Stimulated activated naive CD8-positive, alpha-beta T cell treated with anti-CD3 and anti-CD28 coated beads, Interleukin-15, Interleukin-2, amounts not matched to agents 100 U/mL and 50 U/mL, for 24 hours (primary cell): ENCODE measurements at regions not wholly inside any gene's neighbourhood (a gene's known extent, or its start where the extent isn't known, plus 50 kb on each side); places are given as distances from the start of the nearest gene placed in this dataset.
A peak's percentile ranks its signal among the peaks of the same experiment; 100 is the strongest.

Experiments used
- ATAC-seq: fragments of 150-1000 bp; cut with Tn5 transposase; one replicate; pipeline ENCODE4 v1.10.0; 2021
- DNase-seq: peaks from one replicate; pipeline ENCODE4 v3.0.0; 2021

- DNase-seq (no peak), ATAC-seq (no peak)
These were observed 139.5 kb downstream of the PFKFB3 start for GRCh38 chr10:6342096-6342685.

- no peak for DNase-seq
- ATAC-seq, result no peak
These were observed 140.7 kb downstream of the PFKFB3 start for GRCh38 chr10:6343305-6344010.

- ATAC-seq (no peak), DNase-seq (no peak)
These were observed 142.7 kb downstream of the PFKFB3 start for GRCh38 chr10:6345404-6345803.

- no peak for DNase-seq
- no peak for ATAC-seq
These were observed 143.9 kb downstream of the PFKFB3 start for GRCh38 chr10:6346631-6347030.

- ATAC-seq, result peak; percentile 58
- DNase-seq, result peak; percentile 71
These were observed 144.7 kb downstream of the PFKFB3 start for GRCh38 chr10:6347391-6347951.

GRCh38 chr10:6348096-6348874 lies 145.6 kb downstream of the PFKFB3 start:
- DNase-seq (peak; percentile 84), ATAC-seq (peak; percentile 96)

- DNase-seq (no peak), ATAC-seq (no peak)
These were observed 147.3 kb downstream of the PFKFB3 start for GRCh38 chr10:6349846-6350535.

GRCh38 chr10:6350609-6351008 lies 147.9 kb downstream of the PFKFB3 start:
- DNase-seq, result no peak
- no peak for ATAC-seq

- no peak for ATAC-seq
- DNase-seq, result no peak
These were observed 148.8 kb downstream of the PFKFB3 start for GRCh38 chr10:6351495-6351894.

GRCh38 chr10:6353526-6353925 lies 150.8 kb downstream of the PFKFB3 start:
- ATAC-seq, result no peak

GRCh38 chr10:6354168-6354772 lies 151.5 kb downstream of the PFKFB3 start:
- DNase-seq (no peak), ATAC-seq (no peak)

More at GRCh38 chr10:6353526-6353925, 150.8 kb downstream of the PFKFB3 start:
- DNase-seq, result no peak

- ATAC-seq, result no peak
- no peak for DNase-seq
These were observed 153.6 kb downstream of the PFKFB3 start for GRCh38 chr10:6356280-6356793.

GRCh38 chr10:6361869-6362268 lies 159.1 kb downstream of the PFKFB3 start:
- DNase-seq (no peak), ATAC-seq (no peak)

GRCh38 chr10:6362879-6363278 lies 160.1 kb downstream of the PFKFB3 start:
- no peak for ATAC-seq
- no peak for DNase-seq

- ATAC-seq (no peak), DNase-seq (no peak)
These were observed 160.8 kb downstream of the PFKFB3 start for GRCh38 chr10:6363511-6363910.

- ATAC-seq, result no peak
- DNase-seq, result no peak
These were observed 161.6 kb downstream of the PFKFB3 start for GRCh38 chr10:6364283-6364682.

- ATAC-seq (no peak), DNase-seq (no peak)
These were observed 162.2 kb downstream of the PFKFB3 start for GRCh38 chr10:6364893-6365292.

- no peak for DNase-seq
- ATAC-seq, result no peak
These were observed 162.7 kb downstream of the PFKFB3 start for GRCh38 chr10:6365384-6365783.
